NCI-H2227 (cell line): ENCODE measurements at regions not wholly inside any gene's neighbourhood (a gene's known extent, or its start where the extent isn't known, plus 50 kb on each side); places are given as distances from the start of the nearest gene placed in this dataset.

Experiments
- DNase-seq: peaks from one replicate; lab custom pipeline; 2025; ENCODE audit not compliant: unreplicated experiment; lab: John Stamatoyannopoulos, UW

DNA sequence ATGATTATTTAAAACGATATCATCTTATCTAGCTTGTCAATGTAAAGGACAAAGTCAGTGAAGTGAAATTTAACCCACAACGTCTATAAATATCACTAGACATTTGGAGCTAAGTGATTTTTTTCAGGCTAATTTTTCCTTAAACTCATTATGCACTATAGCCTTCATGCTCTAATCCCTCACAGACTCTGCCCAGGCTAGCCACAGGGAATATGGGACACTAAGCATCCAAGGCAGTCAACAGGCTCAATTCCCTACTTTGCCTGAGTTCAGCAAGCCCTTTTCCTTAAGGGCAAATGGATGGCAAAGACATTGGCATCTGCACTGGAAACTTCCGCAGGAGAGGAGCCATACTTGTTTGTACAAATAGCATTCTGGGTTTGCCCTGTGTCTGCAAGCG lies 577.0 kb downstream of the LMO4 start:
- no peak for DNase-seq

DNA sequence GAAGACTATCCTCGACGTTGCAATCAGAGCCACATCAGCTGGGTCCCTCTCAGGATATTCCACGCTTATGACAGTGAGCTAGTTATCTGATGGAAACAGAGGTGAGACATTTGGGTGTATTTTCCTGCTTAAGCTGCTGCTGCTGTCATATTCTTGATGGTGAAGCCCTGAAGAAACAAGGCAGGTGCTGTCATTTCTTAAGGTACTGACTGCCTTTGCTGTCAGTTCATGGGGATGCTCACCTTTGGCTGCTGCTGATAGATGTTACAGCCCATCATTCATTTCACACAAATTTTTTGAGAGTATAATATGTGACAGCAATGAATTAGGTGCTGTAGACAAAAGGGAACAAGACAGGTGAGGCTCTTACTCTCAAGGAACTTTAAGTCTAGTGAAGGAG lies 577.4 kb downstream of the LMO4 start:
- no peak for DNase-seq

DNA sequence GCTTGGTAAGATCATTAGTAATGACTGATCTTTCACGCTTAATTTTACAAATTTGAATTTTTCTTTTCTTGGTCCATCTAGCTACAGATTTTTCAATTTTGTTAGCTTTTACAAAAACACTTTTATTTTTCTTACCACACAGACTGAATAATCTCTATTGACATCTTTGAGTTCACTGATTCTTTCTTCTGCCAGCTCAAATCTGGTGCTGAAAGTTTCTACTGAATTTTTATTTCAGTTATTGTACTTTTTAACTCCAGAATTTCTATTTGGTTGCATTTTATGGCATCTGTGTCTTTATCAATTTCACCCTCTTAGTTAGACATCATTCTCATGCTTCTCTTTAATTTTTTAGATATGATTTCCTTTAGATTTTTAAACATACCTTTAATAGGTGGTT lies 584.7 kb downstream of the LMO4 start:
- no peak for DNase-seq

DNA sequence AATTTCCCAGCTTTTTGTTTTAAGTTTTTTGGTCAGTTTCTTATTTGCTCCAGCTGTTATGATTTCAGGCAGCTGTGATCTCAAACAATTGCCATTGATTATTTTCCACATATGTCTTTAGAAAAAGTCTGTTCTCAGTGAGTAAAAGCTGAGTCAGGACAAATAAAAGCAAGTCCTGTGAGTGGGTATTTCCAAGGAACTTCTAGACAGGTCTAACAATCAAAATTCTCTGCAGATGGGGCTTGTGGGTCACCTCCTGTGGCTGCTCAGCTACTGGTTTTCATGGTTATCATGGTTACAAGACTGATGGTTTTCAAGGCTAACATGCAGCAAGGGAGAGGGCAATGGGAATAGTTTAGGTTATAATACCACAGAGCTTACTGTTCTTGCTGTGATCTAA lies 585.7 kb downstream of the LMO4 start:
- DNase-seq, result no peak

DNA sequence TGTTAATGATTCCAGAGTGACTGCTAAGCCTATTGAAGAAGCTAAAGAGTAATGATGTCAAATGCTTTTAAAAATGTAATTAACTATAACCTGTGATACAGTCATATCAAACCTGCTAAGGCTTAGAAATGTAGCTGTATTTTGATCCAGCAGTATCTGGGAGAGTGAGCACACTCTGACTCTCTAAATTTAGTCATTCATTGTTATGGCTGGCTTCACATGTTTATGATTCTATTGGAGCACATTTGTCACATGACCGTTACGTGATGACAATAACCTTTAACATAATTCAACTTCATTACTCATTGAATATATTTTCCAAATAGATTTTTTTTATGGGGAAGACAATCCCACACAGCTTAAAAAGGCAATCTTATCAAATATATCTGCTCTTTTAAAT lies 587.1 kb downstream of the LMO4 start:
- DNase-seq, result no peak

DNA sequence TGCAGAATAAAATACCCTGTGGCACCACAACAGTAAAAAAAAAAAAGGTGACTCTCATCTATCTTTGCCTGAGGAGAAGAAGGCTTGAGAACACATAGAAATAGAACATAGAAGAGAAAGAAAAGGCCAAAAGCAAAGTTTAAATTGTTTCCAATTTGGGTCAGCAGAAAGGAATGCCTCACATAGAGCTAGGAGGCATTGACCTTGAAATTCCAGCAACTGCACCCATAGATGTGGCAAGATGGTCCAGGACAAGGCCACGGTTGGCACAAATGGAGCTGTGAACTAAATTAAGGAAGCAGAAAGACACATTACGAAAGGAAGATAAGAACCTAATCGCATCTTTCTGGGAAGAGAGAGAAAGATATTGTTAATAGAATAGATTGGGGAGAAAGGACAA lies 588.3 kb downstream of the LMO4 start:
- DNase-seq, result no peak

DNA sequence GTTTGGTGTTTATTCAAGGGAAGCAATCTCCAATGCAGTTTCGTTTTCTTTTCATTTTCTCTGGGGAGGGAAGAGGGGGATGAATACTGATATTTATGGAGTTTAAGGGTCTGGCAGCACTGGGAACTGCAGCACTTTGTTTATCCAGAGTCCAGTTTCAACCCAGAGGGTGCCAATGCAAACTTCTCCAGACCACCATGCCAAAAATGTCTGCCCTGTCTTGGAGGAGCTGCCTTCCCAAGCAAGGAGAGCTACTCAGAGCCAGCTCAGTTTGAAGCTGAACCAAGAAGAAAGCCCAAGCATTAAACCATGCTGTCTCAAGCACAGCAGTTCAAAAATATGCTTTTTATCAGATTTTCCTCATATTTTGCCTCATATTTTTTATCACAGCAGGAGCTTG lies 589.7 kb downstream of the LMO4 start:
- DNase-seq, result no peak

DNA sequence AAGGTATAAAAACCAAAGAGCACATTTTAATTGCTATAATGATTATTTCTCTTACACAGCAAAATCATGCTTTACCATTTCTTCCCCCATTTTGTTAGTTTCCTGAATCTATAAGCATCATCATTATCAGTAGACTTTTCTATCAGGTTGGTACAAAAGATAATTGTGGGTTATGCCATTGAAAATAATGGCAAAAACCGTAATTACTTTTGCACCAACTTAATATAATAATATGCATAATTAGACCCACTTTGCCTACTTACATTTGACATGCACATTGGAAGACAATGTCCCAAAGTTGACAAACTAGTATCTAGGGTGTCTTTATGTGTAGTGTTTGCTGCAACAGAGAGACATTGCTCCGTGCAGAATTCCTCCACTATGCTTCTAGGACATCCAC lies 594.2 kb downstream of the LMO4 start:
- DNase-seq, result no peak

DNA sequence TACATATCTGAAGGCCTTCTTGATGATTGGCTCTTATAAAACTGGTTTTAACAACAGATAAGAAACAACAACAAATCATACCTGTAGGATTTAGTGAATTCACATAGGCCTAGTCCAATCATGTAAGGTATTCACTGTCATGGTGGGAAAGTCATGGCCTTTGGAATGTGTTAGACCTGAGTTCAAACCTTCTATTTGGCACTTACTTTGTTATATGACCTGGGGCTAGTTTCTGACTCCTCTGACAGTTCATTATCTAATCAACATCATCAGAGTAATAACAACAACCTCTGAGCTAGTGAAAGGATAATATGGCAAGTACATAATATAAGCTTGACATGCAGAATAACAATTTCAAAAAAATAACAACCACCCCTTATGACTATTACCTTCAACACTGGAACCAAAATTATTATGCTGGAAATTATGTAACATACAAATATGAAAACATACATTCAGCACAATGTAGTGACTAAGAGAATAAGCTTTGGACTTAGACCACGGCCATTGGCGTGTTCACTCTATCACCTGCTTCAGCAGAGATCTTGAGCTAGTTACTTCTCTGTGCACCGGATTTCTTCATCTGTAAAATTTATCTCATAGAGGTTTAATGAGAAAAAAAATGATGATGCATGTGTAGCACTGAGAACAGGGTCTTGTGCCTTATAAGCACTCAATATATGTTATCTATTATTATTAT lies 597.6 kb downstream of the LMO4 start:
- DNase-seq, result no peak

DNA sequence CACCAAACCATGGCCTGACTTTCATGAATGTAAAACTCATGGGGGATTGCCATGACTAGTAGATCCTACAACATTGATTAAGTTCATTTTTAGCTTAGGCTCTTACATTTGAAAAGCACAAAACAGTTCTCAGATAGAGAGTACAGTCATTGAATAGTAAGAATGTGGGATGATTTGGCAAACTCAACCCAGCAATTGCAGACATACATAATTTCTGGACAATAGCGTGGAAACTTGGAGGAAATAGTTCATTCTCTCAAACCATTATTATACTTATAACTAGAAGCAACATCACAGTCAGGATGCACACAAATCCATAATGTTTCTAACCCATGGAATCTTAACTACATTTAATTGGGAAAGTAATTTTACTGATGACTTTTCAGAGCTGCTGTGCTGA lies 598.2 kb downstream of the LMO4 start:
- DNase-seq, result no peak

DNA sequence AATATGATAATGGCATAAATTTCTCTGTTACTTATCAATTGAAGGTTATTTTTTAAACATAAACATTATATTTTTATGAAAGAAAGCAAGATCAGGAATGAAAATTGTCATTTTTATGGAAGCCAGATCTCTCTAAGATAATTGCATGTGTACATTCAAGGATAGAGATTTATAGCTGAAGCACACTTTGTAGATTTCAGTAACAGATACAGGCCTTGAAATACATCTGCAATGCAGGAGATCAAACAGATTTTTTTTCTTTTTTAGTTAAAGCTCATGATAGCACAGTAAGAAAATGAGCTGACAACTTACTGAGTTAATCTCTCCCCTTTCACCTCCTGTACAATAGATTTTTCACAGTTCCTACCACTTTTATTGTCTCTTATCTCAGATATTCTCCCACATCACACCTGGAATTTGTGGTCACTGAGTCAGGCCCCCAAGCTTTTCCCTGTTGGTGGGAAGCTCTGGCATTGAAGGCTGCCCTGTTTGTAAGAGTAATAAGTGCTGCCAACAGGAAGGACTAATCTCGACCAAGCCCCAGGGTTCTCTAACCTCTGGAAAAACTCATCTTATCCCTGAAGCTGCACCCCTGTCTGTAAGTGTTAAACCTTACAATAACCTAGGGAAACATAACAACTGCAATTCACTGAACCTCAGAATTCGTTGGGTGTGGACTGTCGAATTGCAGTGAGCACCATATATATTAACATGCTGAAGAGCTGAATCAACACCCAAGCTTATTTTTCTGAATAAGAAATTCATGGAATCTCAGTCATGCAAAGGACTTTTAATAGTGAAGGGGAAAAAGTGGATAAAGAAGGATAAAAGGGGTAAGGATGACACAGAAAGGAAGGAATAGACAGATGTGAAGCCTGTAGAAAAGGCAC lies 599.0 kb downstream of the LMO4 start:
- DNase-seq, result no peak

DNA sequence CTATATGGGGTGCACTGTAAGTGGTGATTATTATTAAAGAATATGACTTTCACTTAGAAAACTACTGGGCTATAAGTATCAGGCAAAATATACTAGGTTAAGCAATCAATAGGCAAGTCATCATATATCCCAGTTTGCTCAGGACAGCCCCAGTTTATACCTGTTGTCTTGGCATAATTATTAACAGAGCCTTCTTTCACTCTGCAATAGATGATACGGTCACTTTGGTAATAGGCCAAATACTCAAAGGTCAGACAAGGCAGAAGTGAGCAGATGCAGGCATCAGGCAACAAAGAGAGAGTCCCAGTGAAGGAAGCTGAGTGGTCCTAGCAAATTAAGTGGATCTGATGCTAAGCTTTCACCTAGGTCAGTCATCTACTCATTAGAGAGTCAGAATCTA lies 599.9 kb downstream of the LMO4 start:
- no peak for DNase-seq

DNA sequence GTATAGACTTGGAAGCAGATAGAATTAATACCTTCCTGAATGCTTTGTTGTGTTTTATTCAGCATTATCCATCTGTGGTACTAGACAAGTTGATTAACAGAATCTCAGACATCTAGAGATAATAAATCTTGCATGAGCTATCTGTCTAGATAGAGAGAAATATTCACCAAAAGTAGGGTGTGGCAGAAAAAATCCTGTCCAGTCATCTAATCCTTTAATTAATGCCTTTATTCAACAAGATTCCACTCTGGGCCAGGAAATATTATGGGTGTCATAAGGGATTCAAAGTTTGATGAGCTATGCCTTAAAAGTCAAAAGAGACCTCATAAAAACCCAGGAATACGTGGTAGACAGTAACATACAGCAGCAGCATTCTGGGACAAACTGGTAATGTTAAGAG lies 601.2 kb downstream of the LMO4 start:
- no peak for DNase-seq

DNA sequence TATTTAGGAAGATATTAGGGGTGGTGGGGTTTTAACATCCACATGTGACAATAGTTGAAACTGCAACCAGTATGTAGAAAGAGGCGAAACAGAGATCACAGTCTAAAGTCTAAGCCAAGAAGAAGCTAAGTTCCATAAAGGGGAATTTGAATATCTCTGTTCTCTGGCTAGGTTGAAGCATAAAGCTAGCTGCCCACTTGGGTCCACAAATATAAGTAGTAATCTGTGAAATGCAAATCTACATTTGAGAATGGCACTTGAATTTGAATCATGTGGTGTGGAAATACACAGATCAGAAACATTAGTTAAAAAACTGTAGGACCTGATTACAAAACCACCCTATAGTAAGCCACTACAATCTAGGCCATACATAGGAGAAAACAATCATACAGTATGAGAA lies 602.1 kb downstream of the LMO4 start:
- no peak for DNase-seq

DNA sequence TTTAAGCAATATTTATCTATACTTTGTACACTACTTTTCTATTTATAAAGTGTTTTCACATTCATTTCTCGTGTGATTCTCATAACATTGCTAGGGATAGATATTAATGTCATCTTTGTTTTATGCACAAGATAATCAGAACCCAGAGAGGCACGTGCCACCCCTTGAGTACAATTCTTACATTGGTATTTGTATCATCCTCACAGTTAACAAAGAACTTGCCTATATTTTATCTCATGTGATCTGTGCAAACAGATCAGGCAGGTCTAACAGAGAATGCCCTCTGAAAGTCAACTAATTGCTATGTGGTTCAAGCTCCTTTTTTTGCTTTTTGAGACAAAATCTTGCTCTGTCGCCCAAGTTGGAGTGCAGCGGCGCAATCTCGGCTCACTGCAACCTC lies 604.5 kb downstream of the LMO4 start:
- no peak for DNase-seq

DNA sequence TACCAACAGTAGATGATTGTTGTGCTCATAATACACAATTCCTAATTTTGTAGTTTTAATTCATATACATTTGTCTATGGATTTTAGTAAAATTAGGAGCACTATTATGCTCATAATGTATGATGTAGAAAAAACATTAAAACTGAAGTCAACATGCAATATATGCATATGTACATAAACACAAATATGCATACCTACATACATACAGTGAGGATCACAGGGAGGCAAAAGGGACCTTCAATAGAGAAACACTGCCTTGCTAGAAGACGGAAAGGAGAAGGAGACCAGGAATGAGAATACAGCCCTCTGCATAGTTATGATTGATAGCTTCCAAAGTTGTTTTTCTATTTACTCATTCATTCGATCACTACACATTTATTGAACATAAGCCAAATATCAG lies 606.5 kb downstream of the LMO4 start:
- DNase-seq, result no peak

DNA sequence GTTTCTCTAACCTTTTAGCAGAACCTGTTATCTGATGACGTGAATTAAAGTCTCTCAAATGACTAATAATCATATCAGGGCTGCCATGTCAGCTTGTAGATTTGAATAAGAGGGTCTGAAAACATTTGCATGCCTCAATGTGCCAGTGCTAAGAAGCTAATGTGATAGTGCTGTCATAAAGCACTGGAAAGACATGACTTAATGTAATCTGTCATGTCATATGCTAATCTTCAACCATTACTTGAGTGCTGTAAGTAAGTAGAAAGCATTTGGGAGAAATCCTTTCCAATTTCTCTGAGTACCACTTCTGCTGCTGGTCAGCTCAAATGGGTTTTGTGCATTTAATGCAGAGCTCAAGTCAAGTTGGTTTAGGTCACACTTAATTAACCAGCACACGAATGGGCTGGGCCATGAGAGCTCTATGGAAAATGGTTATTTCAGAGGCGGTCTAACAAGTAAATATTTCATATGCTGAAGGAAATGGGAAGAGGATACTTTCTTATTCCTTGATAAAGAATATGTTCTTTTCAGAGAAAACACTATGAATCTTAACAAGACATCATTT lies 609.2 kb downstream of the LMO4 start:
- no peak for DNase-seq

DNA sequence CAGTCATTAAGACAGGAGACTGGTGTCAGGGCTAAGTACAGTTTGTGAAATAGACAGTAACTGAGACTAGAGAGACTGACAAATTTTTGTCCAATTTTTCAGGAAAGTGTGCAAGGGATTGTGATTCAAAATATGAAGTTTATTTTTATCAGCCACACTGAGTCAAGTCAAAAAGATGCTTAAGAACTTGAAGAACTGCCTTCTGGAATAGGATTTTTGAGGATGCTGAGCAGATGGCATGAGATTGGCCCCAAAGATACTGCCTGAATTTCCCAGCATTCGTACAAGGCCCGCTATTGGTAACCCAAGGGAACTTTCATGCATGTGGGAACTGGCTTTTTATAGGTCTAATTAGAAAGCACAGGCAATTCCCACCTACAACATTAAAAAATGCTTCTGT lies 610.0 kb downstream of the LMO4 start:
- DNase-seq, result no peak

DNA sequence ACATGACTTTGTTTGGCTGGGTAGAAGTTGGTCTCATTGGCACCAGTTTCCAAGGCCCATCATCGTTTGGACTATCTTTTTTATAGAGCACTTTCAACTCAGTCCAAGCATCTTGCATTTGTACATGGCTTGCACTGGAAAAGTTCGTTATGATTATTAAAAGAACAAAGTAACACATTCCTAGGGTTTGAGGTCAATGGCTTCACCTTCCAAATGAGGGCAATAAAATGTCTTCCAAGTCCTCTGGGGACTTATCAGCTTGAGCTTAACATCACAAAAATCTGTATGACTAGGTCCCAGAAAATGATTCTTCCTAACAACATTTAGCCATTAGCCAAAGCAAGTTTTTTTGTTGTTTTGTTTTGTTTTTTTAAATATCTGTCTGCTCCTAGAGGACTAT lies 610.8 kb downstream of the LMO4 start:
- DNase-seq, result no peak

DNA sequence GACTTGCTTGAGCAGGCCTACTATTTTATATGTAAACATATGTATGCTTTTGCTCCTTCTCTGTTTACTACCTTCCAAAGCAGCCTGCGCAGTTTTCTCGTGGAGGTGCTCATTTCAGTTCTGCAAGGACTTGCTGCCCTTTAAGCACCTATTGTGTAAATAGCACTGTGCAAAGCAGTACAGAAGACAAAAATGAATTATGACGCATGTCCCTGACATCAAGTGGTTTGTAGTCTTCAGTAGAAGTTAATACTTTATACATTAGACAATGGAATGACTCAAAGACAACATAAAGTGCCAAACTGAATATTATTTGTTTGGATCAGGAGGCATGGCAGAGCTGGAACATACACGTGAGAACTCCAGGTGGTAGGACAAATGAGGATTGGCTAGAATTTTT lies 611.7 kb downstream of the LMO4 start:
- DNase-seq, result no peak

DNA sequence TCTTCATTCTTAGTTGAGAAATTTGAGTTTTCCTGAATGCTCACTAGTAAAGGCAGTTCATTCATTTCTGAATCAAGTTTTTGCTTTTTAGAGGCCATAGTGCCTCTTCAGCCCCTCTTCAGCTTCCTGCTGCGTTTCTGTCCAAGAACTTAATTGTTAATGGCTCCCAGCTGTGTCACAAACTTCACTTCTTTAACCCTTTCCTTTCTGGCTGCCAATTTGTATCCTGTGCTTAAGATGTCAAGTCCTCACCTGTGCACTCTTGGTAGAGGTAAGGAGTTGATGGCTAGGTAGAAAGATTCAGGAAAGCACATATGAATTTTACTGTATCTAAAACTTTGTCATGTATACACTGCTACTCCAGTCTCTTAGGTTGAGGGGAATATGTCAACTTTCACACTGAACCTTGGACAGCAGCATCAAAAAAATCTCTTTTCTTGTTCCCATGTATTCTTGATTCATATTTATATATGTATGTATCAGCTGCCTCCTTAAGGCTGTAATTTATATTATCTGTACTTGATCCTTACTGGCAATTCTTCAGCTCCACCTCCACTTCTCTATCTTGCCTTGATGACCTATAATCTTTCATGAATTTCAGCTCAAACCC lies 612.8 kb downstream of the LMO4 start:
- DNase-seq, result no peak

DNA sequence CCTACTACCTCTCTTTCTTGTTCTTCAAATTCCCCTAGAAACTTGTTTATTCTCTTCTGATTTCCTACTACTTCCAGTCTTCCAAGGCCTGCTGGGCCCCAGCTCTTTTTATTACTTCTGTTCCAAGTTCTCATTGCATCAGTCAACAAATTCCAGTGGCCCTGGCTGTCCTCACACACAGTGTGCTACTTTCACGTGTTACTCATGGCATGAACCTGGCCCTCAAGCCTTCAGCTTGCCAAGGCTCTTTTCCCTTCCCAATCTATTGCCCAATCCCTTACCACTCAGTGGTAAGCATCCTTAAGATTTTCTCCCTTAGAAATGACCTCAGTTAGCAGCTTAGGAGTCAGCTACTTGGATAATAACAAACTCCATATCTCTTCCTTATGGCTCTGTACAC lies 613.5 kb downstream of the LMO4 start:
- no peak for DNase-seq
